ENCODE measurements at regions not wholly inside any gene's neighbourhood (a gene's known extent, or its start where the extent isn't known, plus 50 kb on each side); places are given as distances from the start of the nearest gene placed in this dataset.

DNA sequence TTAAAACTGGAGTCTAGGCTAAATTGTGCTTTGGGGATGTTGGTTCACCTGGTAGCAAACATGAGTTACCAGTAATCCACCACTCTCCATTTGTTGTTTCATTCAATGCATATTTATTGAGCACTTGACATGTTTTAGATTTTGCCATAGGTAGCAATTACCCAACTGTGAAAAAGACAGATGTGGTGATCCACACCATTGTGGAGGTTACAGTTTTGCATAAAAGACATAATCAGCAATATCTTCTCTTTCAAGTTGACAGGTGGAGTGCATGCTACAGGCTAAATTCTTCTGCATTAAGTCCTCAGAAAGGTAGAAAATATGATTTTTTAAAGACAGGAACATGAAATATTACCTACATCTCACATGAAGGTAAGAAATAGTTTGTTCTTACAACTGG lies 143.0 kb upstream of the TSHZ2 start:
- TF ChIP-seq POLR2A (IDR thresholded peaks at IDR 0.05) = no peak
- TF ChIP-seq, protein P1, sequence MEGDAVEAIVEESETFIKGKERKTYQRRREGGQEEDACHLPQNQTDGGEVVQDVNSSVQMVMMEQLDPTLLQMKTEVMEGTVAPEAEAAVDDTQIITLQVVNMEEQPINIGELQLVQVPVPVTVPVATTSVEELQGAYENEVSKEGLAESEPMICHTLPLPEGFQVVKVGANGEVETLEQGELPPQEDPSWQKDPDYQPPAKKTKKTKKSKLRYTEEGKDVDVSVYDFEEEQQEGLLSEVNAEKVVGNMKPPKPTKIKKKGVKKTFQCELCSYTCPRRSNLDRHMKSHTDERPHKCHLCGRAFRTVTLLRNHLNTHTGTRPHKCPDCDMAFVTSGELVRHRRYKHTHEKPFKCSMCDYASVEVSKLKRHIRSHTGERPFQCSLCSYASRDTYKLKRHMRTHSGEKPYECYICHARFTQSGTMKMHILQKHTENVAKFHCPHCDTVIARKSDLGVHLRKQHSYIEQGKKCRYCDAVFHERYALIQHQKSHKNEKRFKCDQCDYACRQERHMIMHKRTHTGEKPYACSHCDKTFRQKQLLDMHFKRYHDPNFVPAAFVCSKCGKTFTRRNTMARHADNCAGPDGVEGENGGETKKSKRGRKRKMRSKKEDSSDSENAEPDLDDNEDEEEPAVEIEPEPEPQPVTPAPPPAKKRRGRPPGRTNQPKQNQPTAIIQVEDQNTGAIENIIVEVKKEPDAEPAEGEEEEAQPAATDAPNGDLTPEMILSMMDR (IDR thresholded peaks at IDR 0.05) = no peak

All from Peyer's patch (tissue), 4 donors.